Loucy (cell line): ENCODE measurements at regions not wholly inside any gene's neighbourhood (a gene's known extent, or its start where the extent isn't known, plus 50 kb on each side); places are given as distances from the start of the nearest gene placed in this dataset.

ENCODE experiments used
- H2AFZ ChIP-seq: fragments of 200-600 bp; sonication (generic); 2 replicates; pipeline ENCODE4 v1.6.0; 2016; ENCODE audit warnings: antibody characterized with exemption, mild to moderate bottlenecking, low read length, moderate library complexity
- H3F3A ChIP-seq: fragments of 200-600 bp; 2 replicates; pipeline ENCODE4 v1.6.0; 2016; ENCODE audit warnings: antibody characterized with exemption, low read depth, mild to moderate bottlenecking
- H3K27me3 ChIP-seq: fragments of 200-600 bp; sonication (generic); 2 replicates; pipeline ENCODE4 v1.6.1; 2014; ENCODE audit warnings: low read length, mild to moderate bottlenecking; ENCODE audit not compliant: insufficient read depth, poor library complexity, severe bottlenecking
- H3K36me3 ChIP-seq: fragments of 200-600 bp; sonication (generic); 2 replicates; pipeline ENCODE4 v1.6.1; 2016; ENCODE audit warnings: low read length; ENCODE audit not compliant: insufficient read depth
- H3K4me1 ChIP-seq: fragments of 200-600 bp; sonication (generic); 2 replicates; pipeline ENCODE4 v1.5.1; 2014; ENCODE audit warnings: low read length, mild to moderate bottlenecking; ENCODE audit not compliant: insufficient read depth, poor library complexity, severe bottlenecking
- H3K4me2 ChIP-seq: fragments of 200-600 bp; sonication (generic); 2 replicates; pipeline ENCODE4 v1.6.0; 2014; ENCODE audit warnings: antibody characterized with exemption, low read length, low read depth, mild to moderate bottlenecking; ENCODE audit not compliant: poor library complexity, severe bottlenecking
- H3K4me3 ChIP-seq: fragments of 200-600 bp; sonication (generic); 2 replicates; pipeline ENCODE4 v1.5.1; 2014; ENCODE audit warnings: low read length, mild to moderate bottlenecking, mixed read lengths; ENCODE audit not compliant: poor library complexity, severe bottlenecking
- H3K79me2 ChIP-seq: fragments of 200-600 bp; sonication (generic); 2 replicates; pipeline ENCODE4 v1.6.1; 2014; ENCODE audit warnings: low read length; ENCODE audit not compliant: insufficient read depth
- H3K9ac ChIP-seq: fragments of 200-600 bp; sonication (generic); 2 replicates; pipeline ENCODE4 v1.6.0; 2014; ENCODE audit warnings: mild to moderate bottlenecking, low read depth, low read length, moderate library complexity; ENCODE audit not compliant: poor library complexity, severe bottlenecking
- H3K9me2 ChIP-seq: fragments of 200-600 bp; sonication (generic); replicated peaks from 2 replicates; pipeline ENCODE4 v1.6.1; 2016; ENCODE audit warnings: low read depth, low read length, mixed read lengths
- H3K9me3 ChIP-seq: fragments of 200-600 bp; sonication (generic); 2 replicates; pipeline ENCODE4 v1.6.1; 2014; ENCODE audit warnings: mild to moderate bottlenecking, antibody characterized with exemption, low read length, low read depth; ENCODE audit not compliant: insufficient read depth
- H4K20me1 ChIP-seq: fragments of 200-600 bp; sonication (generic); 2 replicates; pipeline ENCODE4 v1.6.0; 2014; ENCODE audit warnings: antibody characterized with exemption, low read length, mild to moderate bottlenecking; ENCODE audit not compliant: insufficient read depth, poor library complexity, severe bottlenecking
- EZH2phosphoT487 ChIP-seq: fragments of 200-600 bp; IDR thresholded peaks from 2 replicates; pipeline ENCODE4 v1.6.1; 2018; ENCODE audit warnings: antibody characterized with exemption, mild to moderate bottlenecking, moderate library complexity, borderline replicate concordance
- TF ChIP-seq, protein P1 (sequence below): fragments of 200-600 bp; sonication (generic); conservative IDR thresholded peaks from 2 replicates; pipeline ENCODE4 v1.5.1; 2014; ENCODE audit warnings: mild to moderate bottlenecking, antibody characterized with exemption, low read length

DNA sequence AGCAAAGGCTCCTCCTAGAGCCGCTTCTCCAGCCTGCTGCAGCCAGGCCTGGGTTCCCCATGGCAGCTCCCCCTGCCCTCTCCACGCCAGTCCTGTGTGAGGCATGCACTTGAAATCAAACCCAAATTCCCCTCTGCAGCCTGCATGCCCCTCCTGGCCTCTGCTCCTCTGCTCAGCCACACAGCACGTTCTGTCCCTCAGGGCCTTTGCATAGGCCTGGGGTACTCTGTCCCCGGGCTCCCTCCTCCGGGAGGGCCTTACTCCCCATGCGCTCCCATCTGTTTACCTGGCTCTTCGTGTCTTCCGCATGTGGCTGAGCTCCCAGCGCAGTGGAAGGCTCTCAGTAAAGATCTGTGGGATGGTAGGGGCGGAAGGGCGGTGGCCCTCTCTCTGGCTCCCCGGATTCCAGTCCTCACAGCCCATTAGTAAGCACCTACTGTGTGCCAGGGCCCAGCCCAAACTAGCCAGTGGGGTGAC, 203.5 kb upstream of the IER5L start:
- Histone ChIP-seq H3K79me2 (no peaks in the 10 kb centered on the region), H3K9ac (no peak overlapping the region), H3K9me3 (no peaks in the 10 kb centered on the region), H4K20me1 (no peaks in the 10 kb centered on the region), H2AFZ (no peak overlapping the region), H3K9me2 (no peaks in the 10 kb centered on the region), H3K36me3 (no peaks in the 10 kb centered on the region), H3K27me3 (no peaks in the 10 kb centered on the region), H3K4me3 (no peak overlapping the region), H3F3A (no peaks in the 10 kb centered on the region), H3K4me1 (no peaks in the 10 kb centered on the region), H3K4me2 (no peak overlapping the region)
- TF ChIP-seq, protein P1, sequence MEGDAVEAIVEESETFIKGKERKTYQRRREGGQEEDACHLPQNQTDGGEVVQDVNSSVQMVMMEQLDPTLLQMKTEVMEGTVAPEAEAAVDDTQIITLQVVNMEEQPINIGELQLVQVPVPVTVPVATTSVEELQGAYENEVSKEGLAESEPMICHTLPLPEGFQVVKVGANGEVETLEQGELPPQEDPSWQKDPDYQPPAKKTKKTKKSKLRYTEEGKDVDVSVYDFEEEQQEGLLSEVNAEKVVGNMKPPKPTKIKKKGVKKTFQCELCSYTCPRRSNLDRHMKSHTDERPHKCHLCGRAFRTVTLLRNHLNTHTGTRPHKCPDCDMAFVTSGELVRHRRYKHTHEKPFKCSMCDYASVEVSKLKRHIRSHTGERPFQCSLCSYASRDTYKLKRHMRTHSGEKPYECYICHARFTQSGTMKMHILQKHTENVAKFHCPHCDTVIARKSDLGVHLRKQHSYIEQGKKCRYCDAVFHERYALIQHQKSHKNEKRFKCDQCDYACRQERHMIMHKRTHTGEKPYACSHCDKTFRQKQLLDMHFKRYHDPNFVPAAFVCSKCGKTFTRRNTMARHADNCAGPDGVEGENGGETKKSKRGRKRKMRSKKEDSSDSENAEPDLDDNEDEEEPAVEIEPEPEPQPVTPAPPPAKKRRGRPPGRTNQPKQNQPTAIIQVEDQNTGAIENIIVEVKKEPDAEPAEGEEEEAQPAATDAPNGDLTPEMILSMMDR, result no peak
- TF ChIP-seq EZH2phosphoT487, result no peak

DNA sequence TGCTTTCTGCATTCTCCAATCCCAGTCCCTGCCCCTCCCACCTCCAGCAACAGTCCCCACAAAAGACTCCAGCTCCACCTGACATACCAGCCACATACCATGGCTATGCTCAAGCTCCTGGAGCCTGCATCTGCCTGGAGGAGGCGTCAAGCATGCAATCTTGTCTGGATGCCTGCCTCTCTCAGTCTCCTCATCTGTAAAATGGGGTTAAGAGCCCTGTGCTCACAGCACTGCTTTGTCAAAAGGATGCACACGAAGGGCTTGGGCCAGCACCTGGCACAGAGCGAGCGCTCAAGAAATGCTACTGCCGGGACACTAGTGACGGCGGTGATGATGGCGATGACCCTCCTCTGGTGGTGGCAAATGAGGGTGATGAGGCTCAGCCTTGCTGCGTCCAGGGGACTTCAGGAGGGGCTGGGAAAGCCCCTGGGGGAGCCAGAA, 202.9 kb upstream of the IER5L start:
- Histone ChIP-seq H4K20me1 (no peaks in the 10 kb centered on the region), H3K36me3 (no peaks in the 10 kb centered on the region), H3F3A (no peaks in the 10 kb centered on the region), H3K79me2 (no peaks in the 10 kb centered on the region), H3K9me2 (no peaks in the 10 kb centered on the region), H3K9me3 (no peaks in the 10 kb centered on the region), H3K4me3 (no peak overlapping the region), H3K4me1 (no peaks in the 10 kb centered on the region), H2AFZ (no peak overlapping the region), H3K4me2 (no peak overlapping the region), H3K27me3 (no peaks in the 10 kb centered on the region), H3K9ac (no peak overlapping the region)
- TF ChIP-seq, protein P1, result no peak
- TF ChIP-seq EZH2phosphoT487, result no peak

GRCh38 chr9:129379886-129380285, 201.8 kb upstream of the IER5L start:
- no peak overlapping the region for H2AFZ ChIP-seq

More at GRCh38 chr9:129379886-129380285, 201.8 kb upstream of the IER5L start:
- H3K27me3 ChIP-seq, result no peaks in the 10 kb centered on the region
- H3K36me3 ChIP-seq, result no peaks in the 10 kb centered on the region
- H3K79me2 ChIP-seq, result no peaks in the 10 kb centered on the region
- no peaks in the 10 kb centered on the region for H3K9me3 ChIP-seq
- H3K9me2 ChIP-seq, result no peaks in the 10 kb centered on the region
- TF ChIP-seq EZH2phosphoT487, result no peak
- TF ChIP-seq, protein P1, result no peak
- H3K4me3 ChIP-seq, result no peak overlapping the region
- H3K9ac ChIP-seq, result no peak overlapping the region
- H3F3A ChIP-seq, result no peaks in the 10 kb centered on the region
- H4K20me1 ChIP-seq, result no peaks in the 10 kb centered on the region
- no peaks in the 10 kb centered on the region for H3K4me1 ChIP-seq
- H3K4me2 ChIP-seq, result no peak overlapping the region
